ENCODE measurements at regions not wholly inside any gene's neighbourhood (a gene's known extent, or its start where the extent isn't known, plus 50 kb on each side); places are given as distances from the start of the nearest gene placed in this dataset.

GRCh38 chr2:217712431-217712830 lies 290.4 kb downstream of the TNS1 start:
- no peak overlapping the region for H3K4me3 ChIP-seq (ENCODE audit: low read length)
- DNase-seq (ENCODE audit: low read depth) = no peak
- no peak for TF ChIP-seq CTCF (conservative IDR thresholded peaks at IDR 0.05; ENCODE audit: low read depth, low read length)

GRCh38 chr2:217711188-217711587 lies 291.6 kb downstream of the TNS1 start:
- H3K4me3 ChIP-seq (ENCODE audit: low read length) = no peak overlapping the region
- DNase-seq (ENCODE audit: low read depth) = no peak
- TF ChIP-seq CTCF (conservative IDR thresholded peaks at IDR 0.05; ENCODE audit: low read depth, low read length) = no peak

- no peak overlapping the region for H3K4me3 ChIP-seq (ENCODE audit: low read length)
- no peak for DNase-seq (ENCODE audit: low read depth)
- no peak for TF ChIP-seq CTCF (conservative IDR thresholded peaks at IDR 0.05; ENCODE audit: low read depth, low read length)
These were observed 292.5 kb downstream of the TNS1 start for GRCh38 chr2:217710211-217710765.

GRCh38 chr2:217709478-217710210 lies 293.2 kb downstream of the TNS1 start:
- no peak for DNase-seq (ENCODE audit: low read depth)
- TF ChIP-seq CTCF (conservative IDR thresholded peaks at IDR 0.05; ENCODE audit: low read depth, low read length) = no peak
- no peak overlapping the region for H3K4me3 ChIP-seq (ENCODE audit: low read length)

- no peak overlapping the region for H3K4me3 ChIP-seq (ENCODE audit: low read length)
- no peak for TF ChIP-seq CTCF (conservative IDR thresholded peaks at IDR 0.05; ENCODE audit: low read depth, low read length)
- DNase-seq (ENCODE audit: low read depth) = no peak
These were observed 295.6 kb downstream of the TNS1 start for GRCh38 chr2:217707131-217707611.

GRCh38 chr2:217706513-217706912 lies 296.3 kb downstream of the TNS1 start:
- DNase-seq (ENCODE audit: low read depth) = no peak
- TF ChIP-seq CTCF (conservative IDR thresholded peaks at IDR 0.05; ENCODE audit: low read depth, low read length) = no peak
- no peak overlapping the region for H3K4me3 ChIP-seq (ENCODE audit: low read length)

- TF ChIP-seq CTCF (conservative IDR thresholded peaks at IDR 0.05; ENCODE audit: low read depth, low read length) = no peak
- no peak for DNase-seq (ENCODE audit: low read depth)
- H3K4me3 ChIP-seq (ENCODE audit: low read length) = no peak overlapping the region
These were observed 296.7 kb downstream of the TNS1 start for GRCh38 chr2:217706095-217706494.

All from retinal pigment epithelial cell (primary cell).